Stomach (tissue), 8 donors: ENCODE measurements at regions not wholly inside any gene's neighbourhood (a gene's known extent, or its start where the extent isn't known, plus 50 kb on each side); places are given as distances from the start of the nearest gene placed in this dataset.

Source experiments
- DNase-seq, 2 donors: peaks; one replicate each; pipeline versions ENCODE4 v3.0.0 to v3.0.0-alpha.2; 2013 to 2019
- H3K27ac ChIP-seq, 5 donors: fragments of 200-600 bp in 4 of 5; sonication (generic) in 4 of 5; one replicate each; pipeline ENCODE4 v1.5.1; 2013 to 2019; ENCODE audit warnings: mild to moderate bottlenecking in 1 of 5, moderate library complexity in 1 of 5
- H3K27me3 ChIP-seq, 3 donors: fragments of 200-600 bp; sonication (generic); one replicate each; pipeline ENCODE4 v1.5.1; 2017 to 2019; ENCODE audit warnings: mixed run types in 1 of 3
- H3K36me3 ChIP-seq, 4 donors: fragments of 200-600 bp; sonication (generic); 1 replicate in 3 of 4; 2 replicates in 1 of 4; pipeline ENCODE4 v1.5.1; 2016 to 2019
- H3K4me1 ChIP-seq, 4 donors: fragments of 200-600 bp; sonication (generic); one replicate each; pipeline ENCODE4 v1.5.1; 2016 to 2019
- H3K4me3 ChIP-seq, 4 donors: fragments of 200-600 bp; sonication (generic) in 3 of 4; one replicate each; pipeline ENCODE4 v1.5.1; 2016 to 2019; ENCODE audit warnings: mild to moderate bottlenecking in 1 of 4
- H3K9me3 ChIP-seq, 4 donors: fragments of 200-600 bp; sonication (generic); one replicate each; pipeline ENCODE4 v1.5.1; 2016 to 2019
- EP300 ChIP-seq: sonication (generic); formaldehyde crosslinking; IDR thresholded peaks from one replicate; pipeline ENCODE4 v1.6.1; 2017; ENCODE audit warnings: antibody characterized with exemption
- POLR2A ChIP-seq, 4 donors: fragments of 450-650 bp; IDR thresholded peaks; one replicate each; pipeline ENCODE4 v1.6.1; 2016; ENCODE audit warnings: antibody characterized with exemption in 4 of 4, control low read depth in 2 of 4, mild to moderate bottlenecking in 1 of 4, moderate library complexity in 1 of 4
- POLR2AphosphoS5 ChIP-seq, 3 donors: sonication (generic); formaldehyde crosslinking; IDR thresholded peaks; one replicate each; pipeline ENCODE4 v1.6.1; 2016; ENCODE audit warnings: antibody characterized with exemption in 3 of 3
- WGBS, 5 donors: extraction: QIAGEN DNeasy Blood & Tissue Kit in 3 of 5; methylation state at CpG; one replicate each; pipeline versions ENCODE4 v1.1.5 to v1.1.7; 2013 to 2018; 5-methylcytosine and 5-hydroxymethylcytosine counted together
- intact Hi-C: fragments of 100-400 bp; cut with DNase I; formaldehyde crosslinking; loops from one replicate; pipeline ENCODE4 v1.15.1; 2023; ENCODE audit warnings: low total_unique reads
- TF ChIP-seq, protein P1 (sequence below), 7 experiments: fragments of 450-650 bp in 4 of 7; fragments of 200-600 bp in 3 of 7; sonication (generic) in 3 of 7; IDR thresholded peaks; one replicate each; pipeline ENCODE4 v1.5.1; 2016 to 2019; ENCODE audit warnings: antibody characterized with exemption in 7 of 7, control low read depth in 2 of 7, mild to moderate bottlenecking in 1 of 7
- donor health status: healthy with polysubstance abuse.
- donor health status: Bipolar disorder and iron deficiency.
- donor health status: healthy.

- Histone ChIP-seq H3K27ac (no peak overlapping the region), H3K27me3 (no peaks in the 10 kb centered on the region), H3K9me3 (peaks cover 9 to 38% (median 24%) of the 10 kb centered on the region in 4 donors), H3K4me3 (no peak overlapping the region), H3K4me1 (peaks cover 0 to 14% (median 3%) of the 10 kb centered on the region in 4 donors), H3K36me3 (no peaks in the 10 kb centered on the region)
- DNase-seq = no peak
- TF ChIP-seq POLR2A (IDR thresholded peaks at IDR 0.05) (no peak), POLR2AphosphoS5 (IDR thresholded peaks at IDR 0.05) (no peak), EP300 (no peak)
- TF ChIP-seq, protein P1, sequence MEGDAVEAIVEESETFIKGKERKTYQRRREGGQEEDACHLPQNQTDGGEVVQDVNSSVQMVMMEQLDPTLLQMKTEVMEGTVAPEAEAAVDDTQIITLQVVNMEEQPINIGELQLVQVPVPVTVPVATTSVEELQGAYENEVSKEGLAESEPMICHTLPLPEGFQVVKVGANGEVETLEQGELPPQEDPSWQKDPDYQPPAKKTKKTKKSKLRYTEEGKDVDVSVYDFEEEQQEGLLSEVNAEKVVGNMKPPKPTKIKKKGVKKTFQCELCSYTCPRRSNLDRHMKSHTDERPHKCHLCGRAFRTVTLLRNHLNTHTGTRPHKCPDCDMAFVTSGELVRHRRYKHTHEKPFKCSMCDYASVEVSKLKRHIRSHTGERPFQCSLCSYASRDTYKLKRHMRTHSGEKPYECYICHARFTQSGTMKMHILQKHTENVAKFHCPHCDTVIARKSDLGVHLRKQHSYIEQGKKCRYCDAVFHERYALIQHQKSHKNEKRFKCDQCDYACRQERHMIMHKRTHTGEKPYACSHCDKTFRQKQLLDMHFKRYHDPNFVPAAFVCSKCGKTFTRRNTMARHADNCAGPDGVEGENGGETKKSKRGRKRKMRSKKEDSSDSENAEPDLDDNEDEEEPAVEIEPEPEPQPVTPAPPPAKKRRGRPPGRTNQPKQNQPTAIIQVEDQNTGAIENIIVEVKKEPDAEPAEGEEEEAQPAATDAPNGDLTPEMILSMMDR (IDR thresholded peaks at IDR 0.05) = no peak
- intact Hi-C loops = no loop called here
- WGBS, 5 donors = 84 to 91% (median 89%) methylated on average over 5 of the region's 5 CpGs
Observed at GRCh38 chr6:166055801-166056200, 111.8 kb downstream of the TBXT start.

DNA sequence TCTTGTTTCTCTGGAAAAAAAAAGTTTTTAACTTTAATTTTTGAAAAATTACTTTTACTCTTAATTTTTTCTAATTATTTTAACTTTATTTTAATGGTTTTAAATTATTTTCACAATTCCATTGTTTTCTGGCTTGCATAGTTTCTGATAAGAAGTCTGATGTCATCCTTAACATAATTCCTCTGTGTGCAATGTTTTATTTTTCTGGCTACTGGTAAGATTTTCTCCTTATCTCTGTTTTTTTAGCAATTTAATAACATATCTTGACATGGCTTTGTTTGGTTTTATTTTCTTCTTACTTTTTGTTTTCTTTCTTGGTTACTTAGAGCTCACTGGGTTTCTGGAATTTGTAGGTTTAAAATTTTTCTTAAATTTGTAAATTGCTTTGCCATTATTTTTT, 114.8 kb downstream of the TBXT start:
- intact Hi-C loops = no loop called here
- Histone ChIP-seq H3K4me1 (peaks cover 0 to 5% (median 2%) of the 10 kb centered on the region in 4 donors), H3K27me3 (no peaks in the 10 kb centered on the region), H3K27ac (no peak overlapping the region), H3K4me3 (no peak overlapping the region), H3K36me3 (no peaks in the 10 kb centered on the region), H3K9me3 (peaks cover 9 to 41% (median 24%) of the 10 kb centered on the region in 4 donors)
- TF ChIP-seq POLR2AphosphoS5 (IDR thresholded peaks at IDR 0.05) = no peak
- TF ChIP-seq POLR2A (IDR thresholded peaks at IDR 0.05) = no peak
- TF ChIP-seq, protein P1 (IDR thresholded peaks at IDR 0.05) = no peak
- no peak for TF ChIP-seq EP300
- no peak for DNase-seq

GRCh38 chr6:166050559-166050958, 117.1 kb downstream of the TBXT start:
- no peak for DNase-seq
- Histone ChIP-seq H3K27ac (no peak overlapping the region), H3K27me3 (no peaks in the 10 kb centered on the region), H3K9me3 (peaks cover 9 to 41% (median 24%) of the 10 kb centered on the region in 4 donors), H3K36me3 (no peaks in the 10 kb centered on the region), H3K4me1 (peaks cover 0 to 8% (median 0%) of the 10 kb centered on the region in 4 donors), H3K4me3 (no peak overlapping the region)
- TF ChIP-seq POLR2AphosphoS5 (IDR thresholded peaks at IDR 0.05) (no peak), EP300 (no peak), POLR2A (IDR thresholded peaks at IDR 0.05) (no peak)
- TF ChIP-seq, protein P1 (IDR thresholded peaks at IDR 0.05) = no peak
- 68 to 80% (median 76%) methylated on average over 4 of the region's 4 CpGs for WGBS, 5 donors
- intact Hi-C loops = no loop called here

- Histone ChIP-seq H3K36me3 (no peaks in the 10 kb centered on the region), H3K27me3 (no peaks in the 10 kb centered on the region), H3K4me3 (no peak overlapping the region), H3K9me3 (peaks cover 0 to 15% (median under 1%) of the 10 kb centered on the region in 4 donors), H3K4me1 (peaks cover 0 to 10% (median 0%) of the 10 kb centered on the region in 4 donors), H3K27ac (no peak overlapping the region)
- intact Hi-C loops = no loop called here
- TF ChIP-seq, protein P1 (IDR thresholded peaks at IDR 0.05) = no peak
- TF ChIP-seq EP300 = no peak
- TF ChIP-seq POLR2A (IDR thresholded peaks at IDR 0.05) = no peak
- TF ChIP-seq POLR2AphosphoS5 (IDR thresholded peaks at IDR 0.05) = no peak
- no peak for DNase-seq
- 79 to 100% (median 96%) methylated on average over 1 of the region's 1 CpG for WGBS, 5 donors
Observed at GRCh38 chr6:166046982-166047381, 120.7 kb downstream of the TBXT start.
